Erythroblast (primary cell): ENCODE measurements at regions not wholly inside any gene's neighbourhood (a gene's known extent, or its start where the extent isn't known, plus 50 kb on each side); places are given as distances from the start of the nearest gene placed in this dataset.

Source experiments
- GATA1 ChIP-seq: IDR thresholded peaks from 2 replicates; pipeline ENCODE4 v1.6.1; 2011; ENCODE audit warnings: low read depth, mild to moderate bottlenecking, control low read depth, low read length, moderate library complexity
- POLR2A ChIP-seq: IDR thresholded peaks from 2 replicates; pipeline ENCODE4 v1.6.1; 2011; ENCODE audit warnings: mild to moderate bottlenecking, low read length

- TF ChIP-seq POLR2A = no peak
- TF ChIP-seq GATA1 = no peak
Measured at GRCh38 chr5:39783756-39784421, 359.1 kb upstream of the DAB2 start.
